ENCODE measurements at regions not wholly inside any gene's neighbourhood (a gene's known extent, or its start where the extent isn't known, plus 50 kb on each side); places are given as distances from the start of the nearest gene placed in this dataset.

GRCh38 chr3:151564261-151564660 lies 103.4 kb upstream of the IGSF10 start:
- intact Hi-C loops (cut with DNase I), result no loop called here
- Histone ChIP-seq H3K4me3 (no peak overlapping the region), H3K27me3 (no peaks in the 10 kb centered on the region), H3K9me3 (no peaks in the 10 kb centered on the region), H3K4me1 (peaks cover 0 to 23% (median 0%) of the 10 kb centered on the region in 3 donors), H3K36me3 (no peaks in the 10 kb centered on the region), H3K27ac (no peak overlapping the region)
- DNase-seq, result no peak
- TF ChIP-seq POLR2A (IDR thresholded peaks at IDR 0.05), result no peak
- TF ChIP-seq CTCF (IDR thresholded peaks at IDR 0.05), result no peak
- WGBS, 2 donors, result 59 to 61% methylated on average over 2 of the region's 2 CpGs

- Histone ChIP-seq H3K4me3 (no peak overlapping the region), H3K4me1 (peaks cover 0 to 25% (median 5%) of the 10 kb centered on the region in 3 donors), H3K27me3 (no peaks in the 10 kb centered on the region), H3K9me3 (no peaks in the 10 kb centered on the region), H3K27ac (no peak overlapping the region), H3K36me3 (no peaks in the 10 kb centered on the region)
- intact Hi-C loops (cut with DNase I), result no loop called here
- DNase-seq, result no peak
- no peak for TF ChIP-seq POLR2A (IDR thresholded peaks at IDR 0.05)
- TF ChIP-seq CTCF (IDR thresholded peaks at IDR 0.05), result no peak
- WGBS, 2 donors, result 28 to 31% methylated on average over 2 of the region's 2 CpGs
Observed at GRCh38 chr3:151563305-151563704, 102.4 kb upstream of the IGSF10 start.

- Histone ChIP-seq H3K27ac (no peak overlapping the region), H3K36me3 (no peaks in the 10 kb centered on the region), H3K27me3 (no peaks in the 10 kb centered on the region), H3K4me3 (no peak overlapping the region), H3K4me1 (peaks cover 0 to 21% (median 5%) of the 10 kb centered on the region in 3 donors), H3K9me3 (no peaks in the 10 kb centered on the region)
- intact Hi-C loops (cut with DNase I), result no loop called here
- TF ChIP-seq POLR2A (IDR thresholded peaks at IDR 0.05), result no peak
- no peak for TF ChIP-seq CTCF (IDR thresholded peaks at IDR 0.05)
- WGBS, 2 donors, result 76 to 96% methylated on average over 5 of the region's 5 CpGs
- DNase-seq, result no peak
Observed at GRCh38 chr3:151562891-151563290, 102.0 kb upstream of the IGSF10 start.

- Histone ChIP-seq H3K27me3 (no peaks in the 10 kb centered on the region), H3K9me3 (no peaks in the 10 kb centered on the region), H3K36me3 (no peaks in the 10 kb centered on the region), H3K27ac (no peak overlapping the region), H3K4me3 (no peak overlapping the region), H3K4me1 (peaks cover 0 to 18% (median 5%) of the 10 kb centered on the region in 3 donors)
- TF ChIP-seq POLR2A (IDR thresholded peaks at IDR 0.05) (no peak), CTCF (IDR thresholded peaks at IDR 0.05) (no peak)
- DNase-seq, result no peak
- intact Hi-C loops (cut with DNase I), result no loop called here
- 59 to 62% methylated on average over 3 of the region's 3 CpGs for WGBS, 2 donors
Observed at GRCh38 chr3:151561878-151562277, 101.0 kb upstream of the IGSF10 start.

GRCh38 chr3:151560738-151561137 lies 99.9 kb upstream of the IGSF10 start:
- peaks cover 0 to 18% (median 5%) of the 10 kb centered on the region in 3 donors for H3K4me1 ChIP-seq
- no peaks in the 10 kb centered on the region for H3K27me3 ChIP-seq
- H3K27ac ChIP-seq, result peak overlapping the region in 1 of 4 donors; percentile 18
- DNase-seq, result no peak
- no peak for TF ChIP-seq CTCF (IDR thresholded peaks at IDR 0.05)
- TF ChIP-seq POLR2A (IDR thresholded peaks at IDR 0.05), result no peak
- H3K36me3 ChIP-seq, result no peaks in the 10 kb centered on the region
- intact Hi-C loops (cut with DNase I), result no loop called here
- no peak overlapping the region for H3K4me3 ChIP-seq
- 36 to 66% methylated on average over 2 of the region's 2 CpGs for WGBS, 2 donors
- no peaks in the 10 kb centered on the region for H3K9me3 ChIP-seq
